ENCODE measurements at regions not wholly inside any gene's neighbourhood (a gene's known extent, or its start where the extent isn't known, plus 50 kb on each side); places are given as distances from the start of the nearest gene placed in this dataset.

DNA sequence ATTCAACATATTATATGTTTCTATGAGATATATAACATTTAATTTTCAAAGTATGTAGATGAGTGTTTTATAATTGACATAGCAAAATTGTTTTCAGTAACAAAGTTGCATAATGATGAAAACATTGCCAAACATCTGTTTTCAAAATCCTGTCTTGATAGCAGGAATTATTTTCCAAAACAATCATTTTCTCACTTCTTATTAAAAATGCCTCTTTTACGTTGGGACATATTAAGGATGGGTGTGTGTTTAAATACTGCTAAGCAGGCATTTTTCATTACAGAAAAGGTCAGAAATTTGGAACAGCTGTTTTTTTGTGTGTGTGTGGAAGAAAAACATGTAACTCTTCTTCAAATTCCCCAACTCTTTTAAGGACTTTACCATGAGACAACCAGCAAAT lies 452.0 kb downstream of the SPRY1 start:
- TF ChIP-seq, protein P1, sequence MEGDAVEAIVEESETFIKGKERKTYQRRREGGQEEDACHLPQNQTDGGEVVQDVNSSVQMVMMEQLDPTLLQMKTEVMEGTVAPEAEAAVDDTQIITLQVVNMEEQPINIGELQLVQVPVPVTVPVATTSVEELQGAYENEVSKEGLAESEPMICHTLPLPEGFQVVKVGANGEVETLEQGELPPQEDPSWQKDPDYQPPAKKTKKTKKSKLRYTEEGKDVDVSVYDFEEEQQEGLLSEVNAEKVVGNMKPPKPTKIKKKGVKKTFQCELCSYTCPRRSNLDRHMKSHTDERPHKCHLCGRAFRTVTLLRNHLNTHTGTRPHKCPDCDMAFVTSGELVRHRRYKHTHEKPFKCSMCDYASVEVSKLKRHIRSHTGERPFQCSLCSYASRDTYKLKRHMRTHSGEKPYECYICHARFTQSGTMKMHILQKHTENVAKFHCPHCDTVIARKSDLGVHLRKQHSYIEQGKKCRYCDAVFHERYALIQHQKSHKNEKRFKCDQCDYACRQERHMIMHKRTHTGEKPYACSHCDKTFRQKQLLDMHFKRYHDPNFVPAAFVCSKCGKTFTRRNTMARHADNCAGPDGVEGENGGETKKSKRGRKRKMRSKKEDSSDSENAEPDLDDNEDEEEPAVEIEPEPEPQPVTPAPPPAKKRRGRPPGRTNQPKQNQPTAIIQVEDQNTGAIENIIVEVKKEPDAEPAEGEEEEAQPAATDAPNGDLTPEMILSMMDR (IDR thresholded peaks at IDR 0.05) = no peak
- no peak for TF ChIP-seq POLR2A (IDR thresholded peaks at IDR 0.05)
